HUES6 (cell line): ENCODE measurements at regions not wholly inside any gene's neighbourhood (a gene's known extent, or its start where the extent isn't known, plus 50 kb on each side); places are given as distances from the start of the nearest gene placed in this dataset.

Experiments used
- H3K27ac ChIP-seq: 2 replicates; pipeline ENCODE4 v1.7.0; 2013; ENCODE audit warnings: low read depth, mild to moderate bottlenecking, low read length, inconsistent platforms
- H3K27me3 ChIP-seq: 2 replicates; pipeline ENCODE4 v1.6.1; 2013; ENCODE audit warnings: low read length; ENCODE audit not compliant: control insufficient read depth, insufficient read depth
- H3K36me3 ChIP-seq: 2 replicates; pipeline ENCODE4 v1.6.1; 2013; ENCODE audit warnings: low read length; ENCODE audit not compliant: control insufficient read depth, insufficient read depth
- H3K4me1 ChIP-seq: 2 replicates; pipeline ENCODE4 v1.6.1; 2013; ENCODE audit warnings: low read length; ENCODE audit not compliant: control insufficient read depth, insufficient read depth
- H3K4me3 ChIP-seq: 2 replicates; pipeline ENCODE4 v1.5.1; 2013; ENCODE audit warnings: low read depth, low read length
- H3K9ac ChIP-seq: one replicate; pipeline ENCODE4 v1.6.1; 2013; ENCODE audit warnings: mild to moderate bottlenecking, low read length
- H3K9me3 ChIP-seq: 2 replicates; pipeline ENCODE4 v1.6.1; 2013; ENCODE audit warnings: low read depth, low read length; ENCODE audit not compliant: control insufficient read depth, insufficient read depth

GRCh38 chr10:78700816-78701520 lies 367.8 kb upstream of the ZMIZ1 start:
- 0 out of 2 replicates have a peak, but pooled peaks cover 3% of the 10 kb centered on the region for H3K27me3 ChIP-seq
- H3K4me3 ChIP-seq = no peak overlapping the region
- no peaks in the 10 kb centered on the region for H3K36me3 ChIP-seq
- H3K9ac ChIP-seq = no peak overlapping the region
- H3K9me3 ChIP-seq = peaks cover 7% of the 10 kb centered on the region; the same call in 1 of the 2 replicates
- H3K27ac ChIP-seq = no peak overlapping the region
- H3K4me1 ChIP-seq = no peaks in the 10 kb centered on the region

DNA sequence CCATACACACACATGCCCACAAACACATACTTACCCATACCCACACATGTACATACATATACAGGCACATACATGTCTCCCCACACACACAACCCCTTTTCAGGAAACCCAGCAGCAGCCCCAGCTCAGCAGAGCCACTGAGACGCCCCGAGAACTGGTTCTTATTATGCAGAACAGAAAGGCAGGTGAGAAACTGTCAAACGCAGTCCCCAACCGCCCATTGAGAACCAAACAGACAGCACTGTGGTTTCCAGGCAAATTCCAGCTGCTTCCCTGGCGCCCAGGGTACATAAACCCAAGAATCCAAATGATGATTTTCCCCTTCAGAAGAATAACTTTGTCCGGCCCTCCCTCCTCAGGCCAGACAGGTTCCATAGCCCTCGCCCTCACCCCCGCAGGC lies 366.6 kb upstream of the ZMIZ1 start:
- H3K4me3 ChIP-seq = no peak overlapping the region
- no peaks in the 10 kb centered on the region for H3K36me3 ChIP-seq
- H3K9ac ChIP-seq = no peak overlapping the region
- H3K27ac ChIP-seq = no peak overlapping the region
- no peaks in the 10 kb centered on the region for H3K4me1 ChIP-seq
- H3K9me3 ChIP-seq = peaks cover 7% of the 10 kb centered on the region; the same call in 1 of the 2 replicates
- H3K27me3 ChIP-seq = 0 out of 2 replicates have a peak, but pooled peaks cover 3% of the 10 kb centered on the region

- Histone ChIP-seq H3K9me3 (peaks cover 7% of the 10 kb centered on the region; the same call in 1 of the 2 replicates), H3K4me1 (no peaks in the 10 kb centered on the region), H3K36me3 (no peaks in the 10 kb centered on the region), H3K27me3 (no peaks in the 10 kb centered on the region), H3K27ac (no peak overlapping the region), H3K9ac (no peak overlapping the region), H3K4me3 (no peak overlapping the region)
These were observed 365.9 kb upstream of the ZMIZ1 start for GRCh38 chr10:78702876-78703275.

- no peaks in the 10 kb centered on the region for H3K4me1 ChIP-seq
- H3K36me3 ChIP-seq = no peaks in the 10 kb centered on the region
- H3K4me3 ChIP-seq = no peak overlapping the region
- H3K27ac ChIP-seq = no peak overlapping the region
- no peak overlapping the region for H3K9ac ChIP-seq
- 0 out of 2 replicates have a peak, but pooled peaks cover 4% of the 10 kb centered on the region for H3K27me3 ChIP-seq
- peaks cover 7% of the 10 kb centered on the region; the same call in 1 of the 2 replicates for H3K9me3 ChIP-seq
These were observed 365.2 kb upstream of the ZMIZ1 start for GRCh38 chr10:78703593-78703992.

- Histone ChIP-seq H3K36me3 (no peaks in the 10 kb centered on the region), H3K4me3 (no peak overlapping the region), H3K9me3 (peaks cover 7% of the 10 kb centered on the region; the same call in 1 of the 2 replicates), H3K9ac (no peak overlapping the region), H3K27ac (no peak overlapping the region), H3K4me1 (no peaks in the 10 kb centered on the region), H3K27me3 (peaks cover 7% of the 10 kb centered on the region; the same call in 1 of the 2 replicates)
These were observed 362.5 kb upstream of the ZMIZ1 start for GRCh38 chr10:78706256-78706655.

- Histone ChIP-seq H3K27me3 (peaks cover 7% of the 10 kb centered on the region; the same call in 1 of the 2 replicates), H3K9me3 (peaks cover 7% of the 10 kb centered on the region; the same call in 1 of the 2 replicates), H3K4me3 (no peak overlapping the region), H3K27ac (no peak overlapping the region), H3K9ac (no peak overlapping the region), H3K4me1 (no peaks in the 10 kb centered on the region), H3K36me3 (no peaks in the 10 kb centered on the region)
These were observed 361.8 kb upstream of the ZMIZ1 start for GRCh38 chr10:78706726-78707540.

GRCh38 chr10:78707745-78708144 lies 361.0 kb upstream of the ZMIZ1 start:
- Histone ChIP-seq H3K27me3 (peaks cover 7% of the 10 kb centered on the region; the same call in 1 of the 2 replicates), H3K4me3 (no peak overlapping the region)

GRCh38 chr10:78712147-78712546 lies 356.6 kb upstream of the ZMIZ1 start:
- no peaks in the 10 kb centered on the region for H3K4me1 ChIP-seq
- H3K9ac ChIP-seq = no peak overlapping the region
- peaks cover 7% of the 10 kb centered on the region; the same call in 1 of the 2 replicates for H3K27me3 ChIP-seq
- H3K36me3 ChIP-seq = no peaks in the 10 kb centered on the region
- H3K27ac ChIP-seq = no peak overlapping the region
- H3K4me3 ChIP-seq = no peak overlapping the region
- no peaks in the 10 kb centered on the region for H3K9me3 ChIP-seq

More at GRCh38 chr10:78707745-78708144, 361.0 kb upstream of the ZMIZ1 start:
- Histone ChIP-seq H3K27ac (no peak overlapping the region), H3K36me3 (no peaks in the 10 kb centered on the region), H3K4me1 (no peaks in the 10 kb centered on the region), H3K9ac (no peak overlapping the region), H3K9me3 (peaks cover 7% of the 10 kb centered on the region; the same call in 1 of the 2 replicates)

- Histone ChIP-seq H3K27ac (no peak overlapping the region), H3K4me3 (no peak overlapping the region), H3K36me3 (no peaks in the 10 kb centered on the region), H3K4me1 (peaks cover 9% of the 10 kb centered on the region; the same call in 1 of the 2 replicates), H3K9ac (no peak overlapping the region), H3K27me3 (peaks cover 3% of the 10 kb centered on the region; the same call in 1 of the 2 replicates), H3K9me3 (no peaks in the 10 kb centered on the region)
These were observed 355.1 kb upstream of the ZMIZ1 start for GRCh38 chr10:78713659-78714058.

DNA sequence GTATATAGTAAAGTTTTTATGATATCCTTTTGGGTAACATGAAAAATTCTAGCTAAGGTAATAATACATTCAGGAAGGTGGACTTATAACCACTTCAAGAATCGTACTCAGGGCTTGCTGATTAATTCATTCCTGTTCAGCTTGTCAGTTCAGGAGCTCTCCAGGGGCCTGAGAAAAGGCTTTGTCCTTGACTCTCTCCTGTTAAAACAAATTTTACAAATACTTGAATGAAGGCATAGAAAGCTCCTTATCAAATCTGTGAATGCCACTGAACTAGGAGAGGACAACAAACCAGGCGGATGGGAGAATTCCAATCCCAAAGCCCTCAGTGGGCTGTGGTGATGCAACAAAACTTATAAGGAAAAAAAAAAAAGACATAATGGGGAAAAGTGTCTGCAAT lies 354.5 kb upstream of the ZMIZ1 start:
- H3K27ac ChIP-seq = no peak overlapping the region

GRCh38 chr10:78715435-78715834 lies 353.3 kb upstream of the ZMIZ1 start:
- Histone ChIP-seq H3K27me3 (peaks cover 3% of the 10 kb centered on the region; the same call in 1 of the 2 replicates), H3K4me3 (no peak overlapping the region)

More for the DNA sequence above, 354.5 kb upstream of the ZMIZ1 start:
- Histone ChIP-seq H3K4me3 (no peak overlapping the region), H3K36me3 (no peaks in the 10 kb centered on the region), H3K27me3 (peaks cover 3% of the 10 kb centered on the region; the same call in 1 of the 2 replicates), H3K9ac (no peak overlapping the region), H3K9me3 (no peaks in the 10 kb centered on the region), H3K4me1 (peaks cover 9% of the 10 kb centered on the region; the same call in 1 of the 2 replicates)

More at GRCh38 chr10:78715435-78715834, 353.3 kb upstream of the ZMIZ1 start:
- no peaks in the 10 kb centered on the region for H3K36me3 ChIP-seq
- H3K4me1 ChIP-seq = peaks cover 9% of the 10 kb centered on the region; the same call in 1 of the 2 replicates
- no peaks in the 10 kb centered on the region for H3K9me3 ChIP-seq
- no peak overlapping the region for H3K9ac ChIP-seq
- H3K27ac ChIP-seq = no peak overlapping the region
